Endothelial cell of umbilical vein (primary cell): ENCODE measurements at regions not wholly inside any gene's neighbourhood (a gene's known extent, or its start where the extent isn't known, plus 50 kb on each side); places are given as distances from the start of the nearest gene placed in this dataset.

ENCODE experiments used
- BruUV-seq: library from RNA; stranded (reverse); fragments of 400-500 nt; replicated peaks from 2 replicates; lab custom pipeline; 2021; lab: Mats Ljungman, UMichigan
- CTCF ChIA-PET: fragments of 300-600, 350-600 bp; sonication (Branson Sonifier 250); formaldehyde crosslinking; loops from one replicate; lab custom pipeline; 2021; ENCODE audit warnings: antibody characterized with exemption, inconsistent platforms; lab: Charles Lee
- POLR2A ChIA-PET: fragments of 300-600, 350-600 bp; sonication (Branson Sonifier 250); formaldehyde crosslinking; loops from one replicate; lab custom pipeline; 2021; ENCODE audit warnings: antibody characterized with exemption, inconsistent platforms; lab: Charles Lee
- DNase-seq: peaks from one replicate; pipeline ENCODE4 v3.0.0-alpha.2; 2011; ENCODE audit warnings: low read depth, low spot score
- FAIRE-seq: peaks from 2 replicates; lab custom pipeline; 2011; peaks lifted over from hg19 to GRCh38; lab: Jason Lieb, UNC
- H2AFZ ChIP-seq: 2 replicates; pipeline ENCODE4 v1.6.0; 2012; ENCODE audit warnings: low read depth, low read length, control low read depth, inconsistent platforms
- H3K27ac ChIP-seq: 2 replicates; pipeline ENCODE4 v1.5.1; 2011; ENCODE audit warnings: low read depth, mild to moderate bottlenecking, control low read depth, low read length, moderate library complexity; ENCODE audit not compliant: insufficient read depth
- H3K27me3 ChIP-seq, 2 experiments: 2 replicates each; pipeline versions ENCODE4 v1.6.0 to v1.6.1; 2011; ENCODE audit warnings: low read length in 2 of 2, mixed read lengths in 1 of 2; ENCODE audit not compliant: control insufficient read depth in 2 of 2, insufficient read depth in 2 of 2
- H3K36me3 ChIP-seq, 2 experiments: 2 replicates in 1 of 2; 3 replicates in 1 of 2; pipeline ENCODE4 v1.5.1; 2011; ENCODE audit warnings: low read length in 2 of 2, mild to moderate bottlenecking in 1 of 2, moderate library complexity in 1 of 2; ENCODE audit not compliant: control insufficient read depth in 2 of 2, insufficient read depth in 2 of 2; ENCODE audit errors: extremely low read depth in 1 of 2
- H3K4me1 ChIP-seq: 3 replicates; pipeline ENCODE4 v1.5.1; 2011; ENCODE audit warnings: mild to moderate bottlenecking, low read length; ENCODE audit not compliant: control insufficient read depth, insufficient read depth; ENCODE audit errors: extremely low read depth
- H3K4me2 ChIP-seq: 2 replicates; pipeline ENCODE4 v1.6.1; 2011; ENCODE audit warnings: low read length, control low read depth, mixed read lengths; ENCODE audit not compliant: insufficient read depth
- H3K4me3 ChIP-seq, 3 experiments: fragments of 200-600 bp in 1 of 3; sonication (generic), shearing (Covaris generic) in 1 of 3; replicated peaks in 1 of 3; 2 replicates each; pipeline ENCODE4 v1.5.1; 2011 to 2016; ENCODE audit warnings: control low read depth in 3 of 3, low read length in 3 of 3, mild to moderate bottlenecking in 2 of 3, inconsistent platforms in 1 of 3, low read depth in 1 of 3, moderate library complexity in 1 of 3; ENCODE audit not compliant: insufficient read depth in 1 of 3
- H3K79me2 ChIP-seq: 2 replicates; pipeline ENCODE4 v1.6.0; 2012; ENCODE audit warnings: low read length, inconsistent platforms; ENCODE audit not compliant: control insufficient read depth, insufficient read depth
- H3K9ac ChIP-seq: replicated peaks from 2 replicates; pipeline ENCODE3; 2011; ENCODE audit warnings: low read length, control low read depth; ENCODE audit not compliant: insufficient read depth; ENCODE audit errors: extremely low read depth
- H3K9me1 ChIP-seq: replicated peaks from 3 replicates; pipeline ENCODE4 v1.6.0; 2011; ENCODE audit warnings: mild to moderate bottlenecking, low read length; ENCODE audit not compliant: control insufficient read depth, insufficient read depth; ENCODE audit errors: extremely low read depth
- H3K9me3 ChIP-seq: replicated peaks from 2 replicates; pipeline ENCODE4 v1.5.1; 2012; ENCODE audit warnings: low read length, inconsistent platforms; ENCODE audit not compliant: control insufficient read depth, insufficient read depth
- H4K20me1 ChIP-seq: replicated peaks from 2 replicates; pipeline ENCODE3; 2011; ENCODE audit warnings: mild to moderate bottlenecking, low read length; ENCODE audit not compliant: control insufficient read depth, insufficient read depth; ENCODE audit errors: extremely low read depth
- CTCF ChIP-seq, 2 donors: IDR thresholded peaks; 1 replicate in 1 of 2; 2 replicates in 1 of 2; pipeline ENCODE4 v1.5.1; 2011; ENCODE audit warnings: low read length in 2 of 2, mild to moderate bottlenecking in 2 of 2, moderate library complexity in 2 of 2, control low read depth in 1 of 2, inconsistent platforms in 1 of 2, low read depth in 1 of 2; ENCODE audit not compliant: insufficient read depth in 1 of 2; ENCODE audit errors: extremely low read depth in 1 of 2
- EZH2 ChIP-seq: IDR thresholded peaks from 2 replicates; pipeline ENCODE4 v1.6.1; 2012; ENCODE audit warnings: borderline replicate concordance, low read depth, mild to moderate bottlenecking, moderate library complexity, low read length, inconsistent platforms; ENCODE audit not compliant: severe bottlenecking
- FOS ChIP-seq: IDR thresholded peaks from 2 replicates; pipeline ENCODE4 v1.6.1; 2011; ENCODE audit warnings: mild to moderate bottlenecking, low read length, moderate library complexity, borderline replicate concordance; ENCODE audit not compliant: insufficient read depth
- GATA2 ChIP-seq: IDR thresholded peaks from 2 replicates; pipeline ENCODE4 v1.7.0; 2011; ENCODE audit warnings: low read depth, mild to moderate bottlenecking, moderate library complexity, mixed read lengths, low read length; ENCODE audit not compliant: insufficient read length, insufficient read depth
- JUN ChIP-seq: IDR thresholded peaks from 2 replicates; pipeline ENCODE4 v1.6.1; 2011; ENCODE audit warnings: borderline replicate concordance, low read depth; ENCODE audit not compliant: insufficient read length, insufficient read depth
- MAX ChIP-seq: IDR thresholded peaks from 2 replicates; pipeline ENCODE4 v1.6.1; 2011; ENCODE audit not compliant: insufficient read depth, insufficient read length
- MYC ChIP-seq: IDR thresholded peaks from one replicate; pipeline ENCODE4 v1.6.1; 2011; ENCODE audit warnings: mild to moderate bottlenecking, low read depth, low read length
- POLR2A ChIP-seq: IDR thresholded peaks from 2 replicates; pipeline ENCODE4 v1.6.1; 2012; ENCODE audit warnings: low read depth, mild to moderate bottlenecking, control low read depth, low read length
- POLR2AphosphoS5 ChIP-seq: IDR thresholded peaks from 2 replicates; pipeline ENCODE4 v1.6.1; 2012; ENCODE audit warnings: low read depth, mild to moderate bottlenecking, control low read depth, low read length, moderate library complexity; ENCODE audit not compliant: insufficient read depth
- dilution Hi-C: fragments of 300-500 bp; cut with MboI; formaldehyde crosslinking; loops from one replicate; pipeline ENCODE4 v1.15.0; 2019; ENCODE audit warnings: low sequenced_read_pairs; ENCODE audit not compliant: extremely low pct_ligation_motif_present
- intact Hi-C: fragments of 100-400 bp; cut with micrococcal nuclease; formaldehyde crosslinking; loops from one replicate; pipeline ENCODE4 v1.10.0; 2022

GRCh38 chr6:138017166-138017757, 90.0 kb downstream of the PERP start:
- Histone ChIP-seq H4K20me1 (no peaks in the 10 kb centered on the region), H3K36me3 (no peaks in the 10 kb centered on the region), H3K4me3 (no peak overlapping the region), H3K4me2 (no peak overlapping the region), H3K9ac (no peak overlapping the region), H3K9me3 (no peaks in the 10 kb centered on the region), H3K9me1 (no peaks in the 10 kb centered on the region), H3K27me3 (peaks cover 0 to 2% of the 10 kb centered on the region in 2 experiments), H3K27ac (no peak overlapping the region), H3K79me2 (no peaks in the 10 kb centered on the region), H2AFZ (no peak overlapping the region), H3K4me1 (peaks cover 5% of the 10 kb centered on the region)
- intact Hi-C loops (no loop called here), dilution Hi-C loops (no loop called here)
- ChIA-PET CTCF (interaction anchor here (1.5 to 4.0 kb wide), 3 partner anchors 11 to 89 kb away, joined by 3 to 45 read pairs (median 6); no protein-coding TSS in a partner anchor), POLR2A (no interaction called here)
- FAIRE-seq (no peak), DNase-seq (peak; percentile 39)
- TF ChIP-seq FOS (no peak), JUN (no peak), POLR2A (no peak), EZH2 (no peak), CTCF (IDR thresholded peaks at IDR 0.05; ENCODE audit: extremely low read depth in 1 of 2, insufficient read depth in 1 of 2, low read depth in 1 of 2, low read length in 2 of 2) (no peak), MYC (no peak), GATA2 (no peak), POLR2AphosphoS5 (no peak), MAX (no peak)
- no TSS peak for BruUV-seq
